ENCODE measurements at regions not wholly inside any gene's neighbourhood (a gene's known extent, or its start where the extent isn't known, plus 50 kb on each side); places are given as distances from the start of the nearest gene placed in this dataset.

GRCh38 chr11:91394073-91394726 is 830.4 kb upstream of the FAT3 start:
- no peak for TF ChIP-seq TCF12 (IDR thresholded peaks at IDR 0.05; ENCODE audit: low read depth)

DNA sequence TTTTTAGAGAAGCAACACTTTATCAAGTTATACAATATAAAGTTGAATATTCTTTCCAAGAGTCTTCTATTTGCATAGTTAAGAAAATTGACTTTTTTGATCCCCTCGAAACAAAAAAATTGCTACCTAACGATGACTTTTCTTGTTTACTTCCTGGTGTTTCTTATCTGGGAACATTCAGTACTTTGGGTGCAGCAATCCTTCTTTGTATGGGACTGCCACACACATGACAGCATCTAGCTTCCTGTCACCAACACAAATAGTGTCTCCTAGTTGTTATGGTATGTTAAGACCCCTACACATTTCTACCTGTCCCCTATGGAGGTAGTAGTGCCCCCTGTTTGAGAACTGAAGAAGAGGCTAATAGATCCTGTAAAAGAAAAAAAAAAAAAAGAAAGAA is 841.7 kb upstream of the FAT3 start:
- TF ChIP-seq TCF12 (IDR thresholded peaks at IDR 0.05; ENCODE audit: low read depth) (no peak), TAF1 (IDR thresholded peaks at IDR 0.05; ENCODE audit: low read depth) (no peak), CREB1 (IDR thresholded peaks at IDR 0.05; ENCODE audit: low read depth) (no peak)
- TF ChIP-seq, protein P1, sequence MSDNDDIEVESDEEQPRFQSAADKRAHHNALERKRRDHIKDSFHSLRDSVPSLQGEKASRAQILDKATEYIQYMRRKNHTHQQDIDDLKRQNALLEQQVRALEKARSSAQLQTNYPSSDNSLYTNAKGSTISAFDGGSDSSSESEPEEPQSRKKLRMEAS (IDR thresholded peaks at IDR 0.05) = no peak

DNA sequence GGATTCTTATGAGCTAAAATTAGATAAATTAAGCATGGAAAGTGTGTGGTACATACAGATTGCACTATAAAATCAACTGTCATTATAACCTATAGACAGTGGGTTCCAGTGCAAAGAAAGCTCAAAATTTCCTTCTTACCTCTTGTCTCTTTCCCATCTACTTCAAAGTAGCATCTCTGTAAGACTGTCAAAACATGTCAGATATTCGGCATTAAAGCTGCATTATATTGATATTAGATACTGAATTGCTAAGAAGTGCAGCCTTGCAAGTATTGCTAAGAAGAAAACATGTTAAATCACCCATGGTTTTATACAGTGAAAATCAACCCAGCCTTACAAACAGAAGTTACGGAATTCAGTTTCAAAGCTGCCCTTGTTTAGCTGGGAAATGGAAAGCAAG is 849.8 kb upstream of the FAT3 start:
- TF ChIP-seq, protein P2, sequence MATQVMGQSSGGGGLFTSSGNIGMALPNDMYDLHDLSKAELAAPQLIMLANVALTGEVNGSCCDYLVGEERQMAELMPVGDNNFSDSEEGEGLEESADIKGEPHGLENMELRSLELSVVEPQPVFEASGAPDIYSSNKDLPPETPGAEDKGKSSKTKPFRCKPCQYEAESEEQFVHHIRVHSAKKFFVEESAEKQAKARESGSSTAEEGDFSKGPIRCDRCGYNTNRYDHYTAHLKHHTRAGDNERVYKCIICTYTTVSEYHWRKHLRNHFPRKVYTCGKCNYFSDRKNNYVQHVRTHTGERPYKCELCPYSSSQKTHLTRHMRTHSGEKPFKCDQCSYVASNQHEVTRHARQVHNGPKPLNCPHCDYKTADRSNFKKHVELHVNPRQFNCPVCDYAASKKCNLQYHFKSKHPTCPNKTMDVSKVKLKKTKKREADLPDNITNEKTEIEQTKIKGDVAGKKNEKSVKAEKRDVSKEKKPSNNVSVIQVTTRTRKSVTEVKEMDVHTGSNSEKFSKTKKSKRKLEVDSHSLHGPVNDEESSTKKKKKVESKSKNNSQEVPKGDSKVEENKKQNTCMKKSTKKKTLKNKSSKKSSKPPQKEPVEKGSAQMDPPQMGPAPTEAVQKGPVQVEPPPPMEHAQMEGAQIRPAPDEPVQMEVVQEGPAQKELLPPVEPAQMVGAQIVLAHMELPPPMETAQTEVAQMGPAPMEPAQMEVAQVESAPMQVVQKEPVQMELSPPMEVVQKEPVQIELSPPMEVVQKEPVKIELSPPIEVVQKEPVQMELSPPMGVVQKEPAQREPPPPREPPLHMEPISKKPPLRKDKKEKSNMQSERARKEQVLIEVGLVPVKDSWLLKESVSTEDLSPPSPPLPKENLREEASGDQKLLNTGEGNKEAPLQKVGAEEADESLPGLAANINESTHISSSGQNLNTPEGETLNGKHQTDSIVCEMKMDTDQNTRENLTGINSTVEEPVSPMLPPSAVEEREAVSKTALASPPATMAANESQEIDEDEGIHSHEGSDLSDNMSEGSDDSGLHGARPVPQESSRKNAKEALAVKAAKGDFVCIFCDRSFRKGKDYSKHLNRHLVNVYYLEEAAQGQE (IDR thresholded peaks at IDR 0.05; ENCODE audit: low read depth) = no peak
- TF ChIP-seq EP300 (IDR thresholded peaks at IDR 0.05; ENCODE audit: borderline replicate concordance) (no peak), RAD21 (IDR thresholded peaks at IDR 0.05; ENCODE audit: low read depth) (no peak), FOXM1 (IDR thresholded peaks at IDR 0.05; ENCODE audit: borderline replicate concordance, low read depth) (no peak), NFIC (IDR thresholded peaks at IDR 0.05) (no peak), ZBTB7A (IDR thresholded peaks at IDR 0.05; ENCODE audit: low read depth) (no peak), CREB1 (IDR thresholded peaks at IDR 0.05; ENCODE audit: low read depth) (no peak), TCF12 (IDR thresholded peaks at IDR 0.05; ENCODE audit: low read depth) (no peak), TAF1 (IDR thresholded peaks at IDR 0.05; ENCODE audit: low read depth) (no peak), EGR1 (IDR thresholded peaks at IDR 0.05) (no peak)

- no peak for TF ChIP-seq CEBPB (IDR thresholded peaks at IDR 0.05)
- no peak for TF ChIP-seq USF1 (IDR thresholded peaks at IDR 0.05)
- TF ChIP-seq CREB1 (IDR thresholded peaks at IDR 0.05; ENCODE audit: low read depth) = no peak
- TF ChIP-seq TAF1 (IDR thresholded peaks at IDR 0.05; ENCODE audit: low read depth) = no peak
- no peak for TF ChIP-seq TEAD4 (IDR thresholded peaks at IDR 0.05)
- TF ChIP-seq EP300 (IDR thresholded peaks at IDR 0.05; ENCODE audit: borderline replicate concordance) = no peak
- TF ChIP-seq NFIC (IDR thresholded peaks at IDR 0.05) = no peak
- no peak for TF ChIP-seq ZBTB7A (IDR thresholded peaks at IDR 0.05; ENCODE audit: low read depth)
- no peak for TF ChIP-seq FOXM1 (IDR thresholded peaks at IDR 0.05; ENCODE audit: borderline replicate concordance, low read depth)
- TF ChIP-seq TCF12 (IDR thresholded peaks at IDR 0.05; ENCODE audit: low read depth) = no peak
- TF ChIP-seq, protein P2 (IDR thresholded peaks at IDR 0.05; ENCODE audit: low read depth) = no peak
- TF ChIP-seq EGR1 (IDR thresholded peaks at IDR 0.05) = no peak
- TF ChIP-seq RAD21 (IDR thresholded peaks at IDR 0.05; ENCODE audit: low read depth) = no peak
These were observed 851.1 kb upstream of the FAT3 start for GRCh38 chr11:91373497-91373896.

DNA sequence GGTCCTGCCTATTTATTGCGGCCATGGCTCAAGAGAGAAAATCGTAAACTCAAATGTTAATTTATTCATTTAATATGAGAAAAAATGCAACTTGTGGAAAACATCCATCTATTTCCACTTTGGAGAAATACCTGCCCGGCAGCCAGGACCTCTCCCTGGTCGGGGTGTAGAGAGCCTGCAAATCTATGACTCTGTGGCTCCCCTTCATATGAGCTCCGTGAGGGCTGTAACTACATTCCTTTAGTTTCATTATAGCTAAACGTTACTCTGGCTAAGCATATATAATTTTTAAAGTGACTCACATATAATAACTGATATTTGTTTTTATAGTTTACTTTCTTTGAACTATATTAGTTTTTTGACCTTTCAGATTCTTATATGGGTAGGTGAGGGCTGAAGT is 857.8 kb upstream of the FAT3 start:
- no peak for TF ChIP-seq NFIC (IDR thresholded peaks at IDR 0.05)
- TF ChIP-seq, protein P1 (IDR thresholded peaks at IDR 0.05) = no peak
- TF ChIP-seq, protein P2 (IDR thresholded peaks at IDR 0.05; ENCODE audit: low read depth) = no peak
- no peak for TF ChIP-seq CEBPB (IDR thresholded peaks at IDR 0.05)
- no peak for TF ChIP-seq CREB1 (IDR thresholded peaks at IDR 0.05; ENCODE audit: low read depth)
- TF ChIP-seq EGR1 (IDR thresholded peaks at IDR 0.05) = no peak
- TF ChIP-seq TAF1 (IDR thresholded peaks at IDR 0.05; ENCODE audit: low read depth) = no peak
- no peak for TF ChIP-seq FOXM1 (IDR thresholded peaks at IDR 0.05; ENCODE audit: borderline replicate concordance, low read depth)
- no peak for TF ChIP-seq EP300 (IDR thresholded peaks at IDR 0.05; ENCODE audit: borderline replicate concordance)
- no peak for TF ChIP-seq ZBTB7A (IDR thresholded peaks at IDR 0.05; ENCODE audit: low read depth)
- no peak for TF ChIP-seq USF1 (IDR thresholded peaks at IDR 0.05)
- no peak for TF ChIP-seq TCF12 (IDR thresholded peaks at IDR 0.05; ENCODE audit: low read depth)

Data from Ishikawa (cell line).